ENCODE measurements at regions not wholly inside any gene's neighbourhood (a gene's known extent, or its start where the extent isn't known, plus 50 kb on each side); places are given as distances from the start of the nearest gene placed in this dataset.

- no peak for DNase-seq (ENCODE audit: low read depth)
- POLR2A ChIA-PET: no interaction called here
Measured at GRCh38 chr1:98107256-98107655, 186.4 kb upstream of the DPYD start.

DNA sequence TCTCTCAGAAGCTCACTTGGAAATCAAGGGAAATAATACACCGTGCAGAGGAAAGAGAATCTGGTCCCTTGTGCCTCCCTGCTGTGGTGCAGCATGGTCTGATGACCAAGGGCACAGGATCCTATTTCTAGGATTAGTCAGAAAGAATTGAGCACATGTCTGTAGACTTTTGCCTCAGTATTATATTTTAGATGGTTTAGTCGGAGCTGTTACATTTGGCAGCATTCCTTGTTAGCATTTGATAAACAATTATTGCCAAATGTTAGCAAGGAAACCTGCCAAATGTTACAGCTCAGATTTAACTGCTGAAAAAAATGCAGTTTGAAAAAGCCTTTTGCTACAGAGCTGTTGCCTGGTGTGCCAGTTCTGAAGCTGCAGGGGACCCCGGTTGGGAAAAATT, 183.5 kb upstream of the DPYD start:
- no peaks in the 10 kb centered on the region for H3K27me3 ChIP-seq (ENCODE audit: control insufficient read depth, insufficient read depth, low read length)
- H3K36me3 ChIP-seq (ENCODE audit: control insufficient read depth, insufficient read depth, low read length): no peaks in the 10 kb centered on the region
- ChIA-PET POLR2A (no interaction called here), CTCF (interaction anchor here (0.5 to 2.2 kb wide), 5 partner anchors 9 to 363 kb away, joined by 3 to 5 read pairs (median 3); no protein-coding TSS in a partner anchor)
- DNase-seq (ENCODE audit: low read depth): peak; percentile 41
- H3K4me3 ChIP-seq (ENCODE audit: low read depth, low read length): no peak overlapping the region
- TF ChIP-seq CTCF (IDR thresholded peaks at IDR 0.05; ENCODE audit: insufficient read depth, low read depth, low read length): no peak

More at GRCh38 chr1:98107256-98107655, 186.4 kb upstream of the DPYD start:
- no peak for TF ChIP-seq CTCF (IDR thresholded peaks at IDR 0.05; ENCODE audit: insufficient read depth, low read depth, low read length)
- CTCF ChIA-PET: no interaction called here
- Histone ChIP-seq H3K4me3 (ENCODE audit: low read depth, low read length) (no peak overlapping the region), H3K36me3 (ENCODE audit: control insufficient read depth, insufficient read depth, low read length) (no peaks in the 10 kb centered on the region), H3K27me3 (ENCODE audit: control insufficient read depth, insufficient read depth, low read length) (no peaks in the 10 kb centered on the region)

- Histone ChIP-seq H3K4me3 (ENCODE audit: low read depth, low read length) (no peak overlapping the region), H3K36me3 (ENCODE audit: control insufficient read depth, insufficient read depth, low read length) (no peaks in the 10 kb centered on the region), H3K27me3 (ENCODE audit: control insufficient read depth, insufficient read depth, low read length) (no peaks in the 10 kb centered on the region)
- ChIA-PET POLR2A (no interaction called here), CTCF (interaction anchor here (0.5 to 1.0 kb wide), 3 partner anchors 9 to 364 kb away, joined by 3 to 4 read pairs (median 3); no protein-coding TSS in a partner anchor)
- no peak for DNase-seq (ENCODE audit: low read depth)
- TF ChIP-seq CTCF (IDR thresholded peaks at IDR 0.05; ENCODE audit: insufficient read depth, low read depth, low read length): no peak
Measured at GRCh38 chr1:98103617-98104285, 182.9 kb upstream of the DPYD start.

DNA sequence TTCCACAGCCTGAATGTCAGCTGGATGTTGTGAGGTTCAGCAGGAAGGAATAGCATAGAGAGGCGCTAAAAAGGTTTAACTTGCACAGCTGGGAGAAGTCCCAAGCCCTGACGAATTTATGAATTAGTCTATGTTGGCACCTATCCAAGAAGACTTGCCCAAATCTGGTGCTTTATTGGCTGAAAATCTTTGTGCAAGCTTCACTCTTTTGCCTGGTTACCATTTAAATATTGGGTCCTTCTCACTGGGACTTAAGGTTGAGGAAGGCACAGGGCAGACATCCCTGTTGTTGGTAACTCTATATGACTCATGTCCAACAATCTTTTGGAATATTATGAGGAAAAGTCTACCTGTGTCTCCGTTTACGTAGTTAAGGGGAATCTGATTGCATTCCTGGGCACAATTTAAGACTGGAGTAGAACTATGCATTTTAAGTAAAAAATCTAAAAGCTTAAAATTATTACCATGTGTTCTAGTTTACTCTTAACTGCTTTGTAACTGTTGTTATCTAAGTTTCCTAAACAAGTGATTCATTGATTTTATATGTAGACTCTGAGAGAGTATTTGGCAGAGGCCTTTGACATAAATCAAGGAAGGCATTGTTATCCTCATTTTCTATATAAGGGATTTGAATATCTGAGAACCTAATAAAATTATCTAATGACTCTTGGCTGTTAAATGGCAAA, 181.7 kb upstream of the DPYD start:
- CTCF ChIA-PET: no interaction called here
- no peak for DNase-seq (ENCODE audit: low read depth)

More for the DNA sequence above, 181.7 kb upstream of the DPYD start:
- POLR2A ChIA-PET: no interaction called here
- TF ChIP-seq CTCF (IDR thresholded peaks at IDR 0.05; ENCODE audit: insufficient read depth, low read depth, low read length): no peak
- Histone ChIP-seq H3K27me3 (ENCODE audit: control insufficient read depth, insufficient read depth, low read length) (no peaks in the 10 kb centered on the region), H3K4me3 (ENCODE audit: low read depth, low read length) (no peak overlapping the region), H3K36me3 (ENCODE audit: control insufficient read depth, insufficient read depth, low read length) (no peaks in the 10 kb centered on the region)
